Adrenal gland (tissue), 5 donors: ENCODE measurements at regions not wholly inside any gene's neighbourhood (a gene's known extent, or its start where the extent isn't known, plus 50 kb on each side); places are given as distances from the start of the nearest gene placed in this dataset.

Source experiments
- CTCF ChIP-seq, 6 experiments: fragments of 450-650 bp in 4 of 6; fragments of 200-600 bp in 2 of 6; sonication (generic) in 1 of 6; IDR thresholded peaks; 1 replicate in 5 of 6; 2 replicates in 1 of 6; pipeline versions ENCODE4 v1.5.1 to v1.8.0; 2016 to 2021; ENCODE audit warnings: antibody characterized with exemption in 6 of 6, mild to moderate bottlenecking in 2 of 6, moderate library complexity in 1 of 6
- POLR2A ChIP-seq, 2 donors: fragments of 450-650 bp; IDR thresholded peaks; one replicate each; pipeline ENCODE4 v1.6.1; 2017; ENCODE audit warnings: antibody characterized with exemption in 2 of 2, mild to moderate bottlenecking in 2 of 2, moderate library complexity in 1 of 2
- donor health status: DM: no; HTN: no; CAD: no.

- TF ChIP-seq CTCF (IDR thresholded peaks at IDR 0.05) (no peak), POLR2A (IDR thresholded peaks at IDR 0.05) (no peak)
Measured at GRCh38 chr5:124034963-124035362, 523.0 kb downstream of the CSNK1G3 start.
